H1 (cell line): ENCODE measurements at regions not wholly inside any gene's neighbourhood (a gene's known extent, or its start where the extent isn't known, plus 50 kb on each side); places are given as distances from the start of the nearest gene placed in this dataset.
"Not testable (repeated sequence)": the region's sequence is repeated elsewhere in the genome, so short reads cannot be mapped to it uniquely, and the experiment has no call there.

Source experiments
- CTCF ChIA-PET: fragments of 300-600 bp; sonication (Branson Sonifier 250); formaldehyde crosslinking; loops from one replicate; lab custom pipeline; 2021; ENCODE audit not compliant: partially characterized antibody; lab: Charles Lee
- POLR2A ChIA-PET: fragments of 300-600 bp; sonication (Branson Sonifier 250); formaldehyde crosslinking; loops from one replicate; lab custom pipeline; 2021; ENCODE audit warnings: inconsistent platforms; ENCODE audit not compliant: partially characterized antibody; lab: Charles Lee
- DNase-seq, 2 experiments: peaks; one replicate each; pipeline versions ENCODE4 v3.0.0 to v3.0.0-alpha.2; 2010 to 2022; ENCODE audit warnings: low spot score in 2 of 2, low read depth in 1 of 2, mixed read lengths in 1 of 2
- FAIRE-seq: peaks from 2 replicates; lab custom pipeline; 2011; peaks lifted over from hg19 to GRCh38; lab: Jason Lieb, UNC
- H2AFZ ChIP-seq: 2 replicates; pipeline ENCODE4 v1.8.1; 2012; ENCODE audit warnings: low read length, inconsistent platforms
- H2AK5ac ChIP-seq: 2 replicates; pipeline ENCODE4 v1.6.1; 2013; ENCODE audit warnings: low read depth, low read length
- H2BK120ac ChIP-seq: replicated peaks from 2 replicates; pipeline ENCODE3; 2013; ENCODE audit warnings: low read depth, low read length, inconsistent platforms
- H2BK12ac ChIP-seq: 2 replicates; pipeline ENCODE4 v1.6.1; 2013; ENCODE audit warnings: low read depth, low read length
- H2BK15ac ChIP-seq: 2 replicates; pipeline ENCODE4 v1.6.1; 2013; ENCODE audit warnings: low read length
- H2BK20ac ChIP-seq: 2 replicates; pipeline ENCODE4 v1.6.1; 2013; ENCODE audit warnings: low read length
- H2BK5ac ChIP-seq: 2 replicates; pipeline ENCODE4 v1.6.1; 2013; ENCODE audit warnings: low read depth, low read length
- H3K14ac ChIP-seq: 2 replicates; pipeline ENCODE4 v1.6.1; 2013; ENCODE audit warnings: inconsistent platforms; ENCODE audit not compliant: insufficient read length
- H3K18ac ChIP-seq: 2 replicates; pipeline ENCODE4 v1.6.1; 2013; ENCODE audit warnings: low read length; ENCODE audit errors: extremely low read depth
- H3K23ac ChIP-seq: 2 replicates; pipeline ENCODE4 v1.6.1; 2013; ENCODE audit warnings: inconsistent platforms; ENCODE audit not compliant: insufficient read length
- H3K23me2 ChIP-seq: 2 replicates; pipeline ENCODE4 v1.6.1; 2013; ENCODE audit warnings: low read depth, low read length
- H3K27ac ChIP-seq: 2 replicates; pipeline ENCODE4 v1.6.1; 2011; ENCODE audit warnings: low read depth, low read length, inconsistent platforms
- H3K27me3 ChIP-seq, 4 experiments: replicated peaks in 1 of 4; 1 replicate in 1 of 4; 2 replicates in 3 of 4; pipeline versions ENCODE4 v1.6.1 to v1.8.1; 2011 to 2013; ENCODE audit warnings: low read length in 3 of 4, mild to moderate bottlenecking in 3 of 4, inconsistent platforms in 2 of 4, mixed read lengths in 2 of 4, moderate library complexity in 1 of 4; ENCODE audit not compliant: control insufficient read depth in 3 of 4, insufficient read depth in 3 of 4; ENCODE audit errors: extremely low read depth in 1 of 4
- H3K36me3 ChIP-seq, 4 experiments: 2 replicates each; pipeline versions ENCODE4 v1.6.1 to v1.8.1; 2011 to 2013; ENCODE audit warnings: mild to moderate bottlenecking in 4 of 4, low read length in 3 of 4, moderate library complexity in 2 of 4, control low read depth in 1 of 4, inconsistent platforms in 1 of 4; ENCODE audit not compliant: insufficient read depth in 4 of 4, control insufficient read depth in 2 of 4
- H3K4ac ChIP-seq: replicated peaks from 2 replicates; pipeline ENCODE3; 2013; ENCODE audit warnings: low read length, low read depth, mixed read lengths, inconsistent platforms; ENCODE audit not compliant: insufficient read length
- H3K4me1 ChIP-seq, 4 experiments: replicated peaks in 1 of 4; 1 replicate in 1 of 4; 2 replicates in 3 of 4; pipeline versions ENCODE4 v1.6.1 to v1.8.1; 2011 to 2013; ENCODE audit warnings: low read length in 3 of 4, inconsistent platforms in 2 of 4, mixed read lengths in 1 of 4; ENCODE audit not compliant: insufficient read depth in 4 of 4, control insufficient read depth in 3 of 4
- H3K4me2 ChIP-seq, 2 experiments: 2 replicates each; pipeline versions ENCODE4 v1.6.1 to v1.8.1; 2011 to 2013; ENCODE audit warnings: low read depth in 2 of 2, low read length in 2 of 2, control low read depth in 1 of 2, inconsistent platforms in 1 of 2, mild to moderate bottlenecking in 1 of 2; ENCODE audit not compliant: insufficient read depth in 1 of 2
- H3K4me3 ChIP-seq, 4 experiments: fragments of 200-600, 300-600 bp in 1 of 4; sonication (generic), shearing (Covaris generic), sonication (Bioruptor Twin) in 1 of 4; 2 replicates each; pipeline versions ENCODE4 v1.5.1 to v1.8.1; 2011 to 2016; ENCODE audit warnings: low read length in 4 of 4, low read depth in 3 of 4, control low read depth in 2 of 4, inconsistent platforms in 2 of 4, mild to moderate bottlenecking in 2 of 4, mixed read lengths in 1 of 4, moderate library complexity in 1 of 4; ENCODE audit not compliant: insufficient read depth in 2 of 4; ENCODE audit errors: extremely low read depth in 1 of 4
- H3K56ac ChIP-seq: replicated peaks from 2 replicates; pipeline ENCODE3; 2013; ENCODE audit warnings: low read depth, mild to moderate bottlenecking, mixed read lengths, low read length, inconsistent platforms; ENCODE audit not compliant: insufficient read length
- H3K79me1 ChIP-seq: 2 replicates; pipeline ENCODE4 v1.6.1; 2013; ENCODE audit warnings: low read depth, low read length, control low read depth
- H3K79me2 ChIP-seq, 2 experiments: 2 replicates each; pipeline versions ENCODE4 v1.6.1 to v1.8.1; 2012 to 2013; ENCODE audit warnings: low read length in 2 of 2, mild to moderate bottlenecking in 2 of 2, inconsistent platforms in 1 of 2; ENCODE audit not compliant: insufficient read depth in 2 of 2, control insufficient read depth in 1 of 2
- H3K9ac ChIP-seq, 4 experiments: replicated peaks in 1 of 4; 1 replicate in 1 of 4; 2 replicates in 3 of 4; pipeline versions ENCODE4 v1.6.1 to v1.8.1; 2011 to 2013; ENCODE audit warnings: low read depth in 3 of 4, low read length in 3 of 4, control low read depth in 2 of 4, mild to moderate bottlenecking in 2 of 4, moderate library complexity in 2 of 4, inconsistent platforms in 1 of 4; ENCODE audit errors: extremely low read depth in 1 of 4
- H3K9me3 ChIP-seq, 2 experiments: 2 replicates each; pipeline versions ENCODE4 v1.6.1 to v1.8.1; 2012 to 2013; ENCODE audit warnings: mild to moderate bottlenecking in 2 of 2, moderate library complexity in 2 of 2, control low read depth in 1 of 2, inconsistent platforms in 1 of 2, low read depth in 1 of 2, low read length in 1 of 2, mixed read lengths in 1 of 2; ENCODE audit not compliant: insufficient read depth in 2 of 2
- H4K20me1 ChIP-seq, 2 experiments: replicated peaks in 1 of 2; 2 replicates each; pipeline versions ENCODE3 to v1.8.1; 2011 to 2013; ENCODE audit warnings: inconsistent platforms in 2 of 2, low read length in 2 of 2, mild to moderate bottlenecking in 1 of 2; ENCODE audit not compliant: insufficient read depth in 2 of 2, control insufficient read depth in 1 of 2
- H4K5ac ChIP-seq: 2 replicates; pipeline ENCODE4 v1.6.1; 2013; ENCODE audit warnings: low read length, low read depth, mixed read lengths, inconsistent platforms; ENCODE audit not compliant: insufficient read length
- H4K8ac ChIP-seq: 2 replicates; pipeline ENCODE4 v1.8.0; 2013; ENCODE audit warnings: mild to moderate bottlenecking, moderate library complexity, low read length, inconsistent platforms; ENCODE audit not compliant: insufficient read depth; ENCODE audit errors: extremely low read depth
- H4K91ac ChIP-seq: replicated peaks from 2 replicates; pipeline ENCODE3; 2013; ENCODE audit warnings: low read length, mixed read lengths, inconsistent platforms; ENCODE audit not compliant: insufficient read length
- KDM1A ChIP-seq: fragments of 200-600, 300-600 bp; sonication (generic); IDR thresholded peaks from 2 replicates; pipeline ENCODE4 v1.7.1; 2016; ENCODE audit warnings: mild to moderate bottlenecking, low read length, borderline replicate concordance
- WGBS, 2 experiments: shearing (Covaris generic) in 1 of 2; methylation state at CpG; one replicate each; pipeline versions ENCODE4 v1.1.6 to v1.1.7; 2013 to 2015; ENCODE audit warnings: low lambda C conversion rate in 2 of 2, mixed read lengths in 2 of 2, inconsistent platforms in 1 of 2, low coverage in 1 of 2, missing lambda C conversion rate in 1 of 2; ENCODE audit not compliant: insufficient replicate concordance in 2 of 2, insufficient coverage in 1 of 2, insufficient read length in 1 of 2; ENCODE audit errors: extremely low coverage in 1 of 2, missing lambda C conversion rate in 1 of 2; 5-methylcytosine and 5-hydroxymethylcytosine counted together

DNA sequence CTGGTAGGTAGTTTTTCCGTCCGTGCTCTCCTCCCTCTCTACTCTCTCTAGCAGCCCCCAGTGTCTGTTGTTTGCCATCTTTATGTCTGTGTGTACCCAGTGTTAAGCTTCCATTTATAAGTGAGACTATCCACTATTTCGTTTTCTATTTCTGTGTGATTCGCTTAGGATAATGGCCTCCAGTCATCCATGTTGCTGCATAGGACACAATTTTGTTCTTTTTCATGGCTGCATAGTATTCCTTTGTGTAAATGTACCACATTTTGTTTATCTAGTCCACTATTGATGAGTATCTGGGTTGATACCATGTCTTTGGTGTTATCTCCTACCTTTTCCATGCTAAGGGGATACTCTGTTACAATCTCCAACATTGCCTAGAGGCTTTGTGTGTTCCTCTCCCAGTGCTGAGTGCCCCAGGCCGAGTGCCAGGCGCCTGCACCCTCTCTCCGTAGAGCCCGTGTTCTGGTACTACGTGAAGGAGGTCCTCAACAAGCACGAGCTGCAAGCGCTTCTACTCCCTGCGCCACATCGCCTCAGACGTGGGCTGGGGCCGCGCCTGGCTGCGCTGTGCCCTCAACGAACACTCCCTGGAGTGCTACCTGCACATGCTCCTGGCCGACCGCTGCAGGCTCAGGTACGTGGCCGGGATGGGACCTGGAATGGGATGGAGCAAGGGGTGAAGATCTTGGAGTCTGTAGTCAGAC lies 98.3 kb upstream of the CRYM start:
- H3K14ac ChIP-seq, H4K91ac ChIP-seq, H2BK120ac ChIP-seq, H2BK12ac ChIP-seq, H2BK5ac ChIP-seq, POLR2A ChIA-PET, H3K23me2 ChIP-seq, H3K79me2 ChIP-seq, H3K36me3 ChIP-seq, H3K18ac ChIP-seq, H3K9me3 ChIP-seq, CTCF ChIA-PET, DNase-seq, H3K23ac ChIP-seq, H3K4me1 ChIP-seq, H2BK20ac ChIP-seq, H3K9ac ChIP-seq, H3K27me3 ChIP-seq, H2AFZ ChIP-seq, H4K5ac ChIP-seq, H3K79me1 ChIP-seq, H3K27ac ChIP-seq, H2AK5ac ChIP-seq, H4K8ac ChIP-seq, H3K56ac ChIP-seq, FAIRE-seq, H3K4me3 ChIP-seq, H4K20me1 ChIP-seq, H2BK15ac ChIP-seq, H3K4me2 ChIP-seq, H3K4ac ChIP-seq: not testable (repeated sequence)
- TF ChIP-seq KDM1A, result peak; percentile 39; the same call in 1 of the 2 replicates
- 94% methylated on average over 20 of the region's 22 CpGs; no CpG with 5 or more reads in 1 of the 2 experiments for WGBS, 2 experiments

GRCh38 chr16:21375334-21375733 lies 97.2 kb upstream of the CRYM start:
- H3K4ac ChIP-seq, H3K9me3 ChIP-seq, H3K27me3 ChIP-seq, H3K79me1 ChIP-seq, H4K91ac ChIP-seq, H3K36me3 ChIP-seq, H2AK5ac ChIP-seq, POLR2A ChIA-PET, DNase-seq, H3K4me3 ChIP-seq, H2BK15ac ChIP-seq, H2BK120ac ChIP-seq, H2BK20ac ChIP-seq, H3K9ac ChIP-seq, H3K4me2 ChIP-seq, H2BK12ac ChIP-seq, H4K5ac ChIP-seq, H3K27ac ChIP-seq, H2AFZ ChIP-seq, H3K18ac ChIP-seq, CTCF ChIA-PET, FAIRE-seq, H3K56ac ChIP-seq, H4K20me1 ChIP-seq, H2BK5ac ChIP-seq, H4K8ac ChIP-seq, H3K4me1 ChIP-seq, H3K79me2 ChIP-seq, H3K14ac ChIP-seq, H3K23me2 ChIP-seq, H3K23ac ChIP-seq: not testable (repeated sequence)
- WGBS, 2 experiments, result 87% methylated on average over 2 of the region's 4 CpGs; no CpG with 5 or more reads in 1 of the 2 experiments
